Adrenal gland (tissue), 5 donors: ENCODE measurements at regions not wholly inside any gene's neighbourhood (a gene's known extent, or its start where the extent isn't known, plus 50 kb on each side); places are given as distances from the start of the nearest gene placed in this dataset.

ENCODE experiments used
- POLR2A ChIP-seq, 2 donors: fragments of 450-650 bp; IDR thresholded peaks; one replicate each; pipeline ENCODE4 v1.6.1; 2017; ENCODE audit warnings: antibody characterized with exemption in 2 of 2, mild to moderate bottlenecking in 2 of 2, moderate library complexity in 1 of 2
- TF ChIP-seq, protein P1 (sequence below), 6 experiments: fragments of 450-650 bp in 4 of 6; fragments of 200-600 bp in 2 of 6; sonication (generic) in 1 of 6; IDR thresholded peaks; 1 replicate in 5 of 6; 2 replicates in 1 of 6; pipeline versions ENCODE4 v1.5.1 to v1.8.0; 2016 to 2021; ENCODE audit warnings: antibody characterized with exemption in 6 of 6, mild to moderate bottlenecking in 2 of 6, moderate library complexity in 1 of 6
- donor health status: DM: no; HTN: no; CAD: no.

DNA sequence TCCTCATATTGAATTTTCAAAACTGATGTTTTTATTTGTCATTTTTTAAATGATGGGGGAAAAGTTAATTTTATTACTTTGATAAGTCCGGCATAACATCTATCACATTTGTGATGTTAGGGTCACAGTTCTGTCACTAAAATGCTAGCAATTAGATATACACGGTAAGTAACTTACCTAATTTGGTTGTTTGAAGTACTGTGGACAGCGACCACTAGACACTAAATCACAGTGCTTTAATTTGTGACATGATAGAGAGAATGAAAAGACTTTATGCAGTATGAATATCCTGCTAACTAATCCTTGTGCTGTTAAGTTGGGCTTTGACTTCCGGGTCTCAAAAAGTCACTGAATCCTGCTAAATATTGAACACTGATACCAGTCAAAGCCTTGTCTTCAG lies 857.3 kb upstream of the KCND2 start:
- TF ChIP-seq, protein P1, sequence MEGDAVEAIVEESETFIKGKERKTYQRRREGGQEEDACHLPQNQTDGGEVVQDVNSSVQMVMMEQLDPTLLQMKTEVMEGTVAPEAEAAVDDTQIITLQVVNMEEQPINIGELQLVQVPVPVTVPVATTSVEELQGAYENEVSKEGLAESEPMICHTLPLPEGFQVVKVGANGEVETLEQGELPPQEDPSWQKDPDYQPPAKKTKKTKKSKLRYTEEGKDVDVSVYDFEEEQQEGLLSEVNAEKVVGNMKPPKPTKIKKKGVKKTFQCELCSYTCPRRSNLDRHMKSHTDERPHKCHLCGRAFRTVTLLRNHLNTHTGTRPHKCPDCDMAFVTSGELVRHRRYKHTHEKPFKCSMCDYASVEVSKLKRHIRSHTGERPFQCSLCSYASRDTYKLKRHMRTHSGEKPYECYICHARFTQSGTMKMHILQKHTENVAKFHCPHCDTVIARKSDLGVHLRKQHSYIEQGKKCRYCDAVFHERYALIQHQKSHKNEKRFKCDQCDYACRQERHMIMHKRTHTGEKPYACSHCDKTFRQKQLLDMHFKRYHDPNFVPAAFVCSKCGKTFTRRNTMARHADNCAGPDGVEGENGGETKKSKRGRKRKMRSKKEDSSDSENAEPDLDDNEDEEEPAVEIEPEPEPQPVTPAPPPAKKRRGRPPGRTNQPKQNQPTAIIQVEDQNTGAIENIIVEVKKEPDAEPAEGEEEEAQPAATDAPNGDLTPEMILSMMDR (IDR thresholded peaks at IDR 0.05) = no peak
- TF ChIP-seq POLR2A (IDR thresholded peaks at IDR 0.05) = no peak
